Astrocyte (in vitro differentiated cells and primary cell): ENCODE measurements at regions not wholly inside any gene's neighbourhood (a gene's known extent, or its start where the extent isn't known, plus 50 kb on each side); places are given as distances from the start of the nearest gene placed in this dataset.

ENCODE experiments used
- DNase-seq: peaks from one replicate; pipeline ENCODE4 v3.0.0-alpha.2; 2010; ENCODE audit warnings: low read depth
- FAIRE-seq: peaks from 2 replicates; lab custom pipeline; 2011; peaks lifted over from hg19 to GRCh38; lab: Jason Lieb, UNC
- H2AFZ ChIP-seq: 2 replicates; pipeline ENCODE4 v1.6.0; 2012; ENCODE audit warnings: low read depth, low read length, inconsistent platforms
- H3K27ac ChIP-seq: 2 replicates; pipeline ENCODE4 v1.5.1; 2011; ENCODE audit warnings: low read depth, low read length, inconsistent platforms
- H3K27me3 ChIP-seq: 2 replicates; pipeline ENCODE4 v1.6.0; 2011; ENCODE audit warnings: low read length, inconsistent platforms; ENCODE audit not compliant: insufficient read depth
- H3K36me3 ChIP-seq: 2 replicates; pipeline ENCODE4 v1.5.1; 2011; ENCODE audit warnings: low read length, inconsistent platforms; ENCODE audit not compliant: insufficient read depth
- H3K4me1 ChIP-seq: 2 replicates; pipeline ENCODE4 v1.5.1; 2011; ENCODE audit warnings: low read length, inconsistent platforms; ENCODE audit not compliant: insufficient read depth
- H3K4me2 ChIP-seq: 2 replicates; pipeline ENCODE4 v1.6.0; 2012; ENCODE audit warnings: low read length, inconsistent platforms
- H3K4me3 ChIP-seq: 2 replicates; pipeline ENCODE4 v1.5.1; 2011; ENCODE audit warnings: low read depth, mild to moderate bottlenecking, low read length, inconsistent platforms; ENCODE audit not compliant: insufficient read depth
- H3K79me2 ChIP-seq: 2 replicates; pipeline ENCODE4 v1.6.0; 2012; ENCODE audit warnings: mild to moderate bottlenecking, low read length, inconsistent platforms; ENCODE audit not compliant: insufficient read depth
- H3K9ac ChIP-seq: 2 replicates; pipeline ENCODE4 v1.6.0; 2012; ENCODE audit warnings: mild to moderate bottlenecking, low read length, inconsistent platforms
- H3K9me3 ChIP-seq: 2 replicates; pipeline ENCODE4 v1.5.1; 2012; ENCODE audit warnings: low read depth, mild to moderate bottlenecking, low read length, inconsistent platforms; ENCODE audit not compliant: insufficient read depth
- H4K20me1 ChIP-seq: 2 replicates; pipeline ENCODE4 v1.6.0; 2012; ENCODE audit warnings: low read length, inconsistent platforms; ENCODE audit not compliant: insufficient read depth
- H3K27ac Mint-ChIP-seq: one replicate; pipeline ENCODE4 v1.8.0; 2021; ENCODE audit warnings: mild to moderate bottlenecking, mixed read lengths; ENCODE audit not compliant: unreplicated experiment
- H3K27me3 Mint-ChIP-seq: one replicate; pipeline ENCODE4 v1.8.0; 2021; ENCODE audit warnings: low read depth, mixed read lengths; ENCODE audit not compliant: unreplicated experiment
- H3K36me3 Mint-ChIP-seq: one replicate; pipeline ENCODE4 v1.8.0; 2021; ENCODE audit warnings: low read depth, mixed read lengths; ENCODE audit not compliant: unreplicated experiment
- H3K4me1 Mint-ChIP-seq: one replicate; pipeline ENCODE4 v1.8.0; 2021; ENCODE audit warnings: low read depth, mixed read lengths; ENCODE audit not compliant: unreplicated experiment
- H3K4me3 Mint-ChIP-seq: one replicate; pipeline ENCODE4 v1.8.0; 2021; ENCODE audit warnings: mild to moderate bottlenecking, moderate library complexity, mixed read lengths; ENCODE audit not compliant: unreplicated experiment
- H3K9me3 Mint-ChIP-seq: one replicate; pipeline ENCODE4 v1.8.0; 2021; ENCODE audit warnings: mild to moderate bottlenecking, mixed read lengths; ENCODE audit not compliant: unreplicated experiment
- CTCF ChIP-seq: IDR thresholded peaks from 2 replicates; pipeline ENCODE4 v1.5.1; 2011; ENCODE audit warnings: low read depth, mild to moderate bottlenecking, inconsistent platforms, low read length, moderate library complexity; ENCODE audit not compliant: insufficient read depth
- EZH2 ChIP-seq: IDR thresholded peaks from 2 replicates; pipeline ENCODE4 v1.6.1; 2012; ENCODE audit warnings: mild to moderate bottlenecking, low read length, inconsistent platforms; ENCODE audit not compliant: insufficient read depth

DNA sequence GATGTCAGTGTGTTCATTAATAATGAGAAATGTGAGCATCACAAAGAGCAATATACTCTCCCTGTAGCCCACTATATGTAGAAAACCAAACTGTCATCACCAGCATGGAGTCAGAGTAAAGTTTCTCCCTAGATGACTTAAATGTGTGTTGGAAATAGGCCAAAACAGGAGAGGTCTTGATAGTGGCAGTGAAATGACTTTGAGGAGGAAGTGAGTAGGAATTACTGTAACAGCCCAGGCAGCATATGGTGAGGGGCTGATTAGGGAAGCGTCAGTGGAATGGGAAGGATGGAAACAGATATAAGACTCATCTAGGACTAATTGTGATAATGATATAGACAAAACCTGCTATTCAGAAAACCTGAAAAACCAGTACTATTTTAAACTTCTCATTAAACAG is 83.9 kb downstream of the ATXN3L start:
- FAIRE-seq, result no peak
- Histone ChIP-seq H2AFZ (no peak overlapping the region), H3K4me1 (no peaks in the 10 kb centered on the region), H3K9me3 (no peaks in the 10 kb centered on the region), H3K4me3 (no peak overlapping the region), H4K20me1 (no peaks in the 10 kb centered on the region), H3K36me3 (no peaks in the 10 kb centered on the region), H3K27ac (no peak overlapping the region), H3K9ac (no peak overlapping the region), H3K79me2 (no peaks in the 10 kb centered on the region), H3K4me2 (no peak overlapping the region), H3K27me3 (no peaks in the 10 kb centered on the region)
- no peak for DNase-seq
- H3K27me3 Mint-ChIP-seq, result no peaks in the 10 kb centered on the region
- H3K4me1 Mint-ChIP-seq, result peaks cover 5% of the 10 kb centered on the region
- no peak overlapping the region for H3K4me3 Mint-ChIP-seq
- H3K9me3 Mint-ChIP-seq, result no peaks in the 10 kb centered on the region
- no peaks in the 10 kb centered on the region for H3K36me3 Mint-ChIP-seq
- TF ChIP-seq EZH2 (no peak), CTCF (no peak)
- no peak overlapping the region for H3K27ac Mint-ChIP-seq

GRCh38 chrX:13232484-13232883 is 87.4 kb downstream of the ATXN3L start:
- H3K4me1 Mint-ChIP-seq, result no peaks in the 10 kb centered on the region
- no peak overlapping the region for H3K9ac ChIP-seq
- no peak overlapping the region for H3K27ac ChIP-seq
- peak; percentile 97 for FAIRE-seq
- H3K27ac Mint-ChIP-seq, result no peak overlapping the region
- no peak for DNase-seq
- no peaks in the 10 kb centered on the region for H3K36me3 Mint-ChIP-seq
- H3K36me3 ChIP-seq, result no peaks in the 10 kb centered on the region
- no peaks in the 10 kb centered on the region for H3K27me3 Mint-ChIP-seq
- H3K9me3 ChIP-seq, result no peaks in the 10 kb centered on the region
- H3K4me2 ChIP-seq, result no peak overlapping the region
- H3K4me3 Mint-ChIP-seq, result no peak overlapping the region
- H2AFZ ChIP-seq, result no peak overlapping the region
- no peaks in the 10 kb centered on the region for H3K9me3 Mint-ChIP-seq
- H3K27me3 ChIP-seq, result no peaks in the 10 kb centered on the region
- H3K4me3 ChIP-seq, result no peak overlapping the region
- no peaks in the 10 kb centered on the region for H4K20me1 ChIP-seq
- TF ChIP-seq CTCF, result no peak
- TF ChIP-seq EZH2, result no peak
- no peaks in the 10 kb centered on the region for H3K4me1 ChIP-seq
- H3K79me2 ChIP-seq, result no peaks in the 10 kb centered on the region

DNA sequence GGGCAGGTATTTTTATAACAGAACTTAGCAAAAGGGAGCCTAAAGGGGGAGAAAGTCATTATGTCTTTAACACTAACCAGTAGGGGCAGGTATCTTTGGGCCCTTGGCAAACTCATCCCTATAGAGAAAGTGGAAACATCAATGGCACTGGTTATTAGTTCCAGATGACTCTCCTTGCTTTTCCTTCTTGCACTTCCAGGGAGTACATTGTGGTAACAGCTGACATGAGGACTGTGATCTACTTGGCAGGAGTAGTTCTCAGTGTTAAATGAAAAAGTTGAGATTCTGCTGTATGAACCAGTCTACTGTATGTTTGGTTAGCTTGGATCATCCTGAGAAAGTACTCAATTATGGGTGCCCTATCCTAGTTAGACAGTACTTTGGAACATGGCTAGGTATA is 93.6 kb downstream of the ATXN3L start:
- no peak overlapping the region for H2AFZ ChIP-seq
- H3K36me3 ChIP-seq, result no peaks in the 10 kb centered on the region
- TF ChIP-seq EZH2, result no peak
- TF ChIP-seq CTCF, result no peak
- DNase-seq (no peak), FAIRE-seq (peak; percentile 76)
- no peak overlapping the region for H3K4me3 Mint-ChIP-seq
- peaks cover 18% of the 10 kb centered on the region for H3K4me1 Mint-ChIP-seq
- no peaks in the 10 kb centered on the region for H3K27me3 ChIP-seq
- H3K9ac ChIP-seq, result no peak overlapping the region
- H3K4me3 ChIP-seq, result no peak overlapping the region
- H3K27ac ChIP-seq, result no peak overlapping the region
- no peaks in the 10 kb centered on the region for H4K20me1 ChIP-seq
- peaks cover 12% of the 10 kb centered on the region for H3K4me1 ChIP-seq
- no peak overlapping the region for H3K27ac Mint-ChIP-seq
- H3K9me3 Mint-ChIP-seq, result no peaks in the 10 kb centered on the region
- no peaks in the 10 kb centered on the region for H3K27me3 Mint-ChIP-seq
- no peak overlapping the region for H3K4me2 ChIP-seq
- H3K79me2 ChIP-seq, result no peaks in the 10 kb centered on the region
- H3K36me3 Mint-ChIP-seq, result no peaks in the 10 kb centered on the region
- H3K9me3 ChIP-seq, result no peaks in the 10 kb centered on the region
